ENCODE measurements at regions not wholly inside any gene's neighbourhood (a gene's known extent, or its start where the extent isn't known, plus 50 kb on each side); places are given as distances from the start of the nearest gene placed in this dataset.

GRCh38 chr3:63762180-63762579 lies 56.9 kb upstream of the C3orf49 start:
- no peak for ATAC-seq (ENCODE audit: low FRiP score)
- no peak for DNase-seq (ENCODE audit: low spot score)
- TF ChIP-seq CTCF (IDR thresholded peaks at IDR 0.05), result no peak

GRCh38 chr3:63762934-63763550 lies 56.1 kb upstream of the C3orf49 start:
- no peak for TF ChIP-seq CTCF (IDR thresholded peaks at IDR 0.05)
- no peak for ATAC-seq (ENCODE audit: low FRiP score)
- no peak for DNase-seq (ENCODE audit: low spot score)

GRCh38 chr3:63764511-63764910 lies 54.6 kb upstream of the C3orf49 start:
- TF ChIP-seq CTCF (IDR thresholded peaks at IDR 0.05), result no peak
- ATAC-seq (ENCODE audit: low FRiP score) (no peak), DNase-seq (ENCODE audit: low spot score) (no peak)

- TF ChIP-seq CTCF (IDR thresholded peaks at IDR 0.05), result no peak
- DNase-seq (ENCODE audit: low spot score) (no peak), ATAC-seq (ENCODE audit: low FRiP score) (no peak)
These were observed 52.8 kb upstream of the C3orf49 start for GRCh38 chr3:63766261-63766660.

GRCh38 chr3:63768386-63768785 lies 50.7 kb upstream of the C3orf49 start:
- no peak for TF ChIP-seq CTCF (IDR thresholded peaks at IDR 0.05)
- ATAC-seq (ENCODE audit: low FRiP score) (no peak), DNase-seq (ENCODE audit: low spot score) (no peak)

GRCh38 chr3:63768888-63769287 lies 50.2 kb upstream of the C3orf49 start:
- ATAC-seq (ENCODE audit: low FRiP score), result no peak
- DNase-seq (ENCODE audit: low spot score), result no peak
- no peak for TF ChIP-seq CTCF (IDR thresholded peaks at IDR 0.05)

Measured in omental fat pad (tissue), 3 donors.